ENCODE measurements at regions not wholly inside any gene's neighbourhood (a gene's known extent, or its start where the extent isn't known, plus 50 kb on each side); places are given as distances from the start of the nearest gene placed in this dataset.

DNA sequence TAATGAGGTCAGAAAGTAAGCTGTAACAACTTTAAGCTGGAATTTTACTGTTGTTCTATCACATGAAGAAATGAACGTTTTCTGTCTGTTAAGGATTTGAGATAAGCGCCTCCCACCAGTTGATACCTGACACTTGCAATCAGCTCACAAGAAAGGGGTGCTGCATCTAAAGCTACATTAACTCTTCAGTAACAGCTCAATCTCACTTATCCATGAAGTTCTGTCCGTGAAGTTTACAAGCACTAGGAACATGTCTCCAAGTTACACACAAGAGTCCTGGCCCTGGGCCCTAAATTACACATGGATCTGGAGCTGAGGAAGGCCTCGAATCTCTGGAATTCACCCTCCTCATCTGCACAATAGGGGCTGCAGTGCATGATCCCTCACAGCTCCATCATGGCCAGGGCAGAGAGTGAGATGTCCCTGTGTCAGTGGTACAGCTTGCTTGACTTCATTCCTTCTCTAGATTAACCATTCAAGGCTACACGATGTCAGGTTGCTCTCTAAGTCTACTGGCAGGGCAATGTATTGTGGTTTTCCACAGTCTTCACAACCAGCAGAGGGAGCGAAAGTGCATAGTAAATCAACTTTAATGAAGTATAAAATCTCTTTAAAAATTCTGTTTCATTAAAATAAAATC is 182.4 kb upstream of the MCHR2 start:
- DNase-seq, result no peak

- no peak for DNase-seq
Measured at GRCh38 chr6:100175814-100176310, 181.8 kb upstream of the MCHR2 start.

- DNase-seq, result no peak
Measured at GRCh38 chr6:100173211-100173610, 179.2 kb upstream of the MCHR2 start.

DNA sequence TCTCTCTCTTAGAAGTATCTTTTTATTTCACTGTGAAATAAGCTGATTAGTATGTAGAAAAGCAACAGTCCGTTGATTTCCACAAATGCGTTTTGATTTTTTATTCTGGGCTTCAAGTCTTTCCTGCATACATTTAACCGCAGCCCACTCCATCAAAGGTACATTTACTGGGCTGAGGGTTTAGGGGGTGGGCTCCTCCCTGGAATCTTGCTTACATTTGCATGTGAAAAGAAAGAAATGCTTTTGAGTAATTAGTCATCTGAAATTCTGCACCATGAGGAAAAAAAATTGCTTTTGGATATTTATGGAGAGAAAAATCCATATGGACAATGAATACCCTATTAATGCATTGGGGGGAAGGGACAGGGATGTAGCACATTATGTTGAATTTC is 178.3 kb upstream of the MCHR2 start:
- DNase-seq, result no peak

GRCh38 chr6:100171533-100172321 is 177.7 kb upstream of the MCHR2 start:
- no peak for DNase-seq

DNA sequence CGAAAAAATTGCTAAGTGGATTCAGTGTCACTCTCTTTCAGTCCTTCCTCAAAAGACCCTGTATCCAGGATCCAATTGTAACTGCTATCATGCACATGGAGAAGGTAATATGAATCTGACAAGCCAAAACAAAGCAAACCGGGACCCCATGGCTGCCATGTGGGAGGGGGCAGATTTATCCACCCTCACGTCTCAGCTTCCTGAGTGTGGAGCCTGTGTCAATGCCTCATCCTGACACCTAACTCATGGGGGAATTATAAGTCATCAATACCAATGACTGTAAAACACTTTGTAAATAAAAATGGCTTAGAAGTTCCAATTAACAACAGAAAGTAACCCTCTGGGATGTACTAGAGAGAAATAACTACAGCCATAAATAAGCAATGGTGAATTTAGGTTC is 174.1 kb upstream of the MCHR2 start:
- no peak for DNase-seq

- DNase-seq, result no peak
Measured at GRCh38 chr6:100167585-100167984, 173.6 kb upstream of the MCHR2 start.

DNA sequence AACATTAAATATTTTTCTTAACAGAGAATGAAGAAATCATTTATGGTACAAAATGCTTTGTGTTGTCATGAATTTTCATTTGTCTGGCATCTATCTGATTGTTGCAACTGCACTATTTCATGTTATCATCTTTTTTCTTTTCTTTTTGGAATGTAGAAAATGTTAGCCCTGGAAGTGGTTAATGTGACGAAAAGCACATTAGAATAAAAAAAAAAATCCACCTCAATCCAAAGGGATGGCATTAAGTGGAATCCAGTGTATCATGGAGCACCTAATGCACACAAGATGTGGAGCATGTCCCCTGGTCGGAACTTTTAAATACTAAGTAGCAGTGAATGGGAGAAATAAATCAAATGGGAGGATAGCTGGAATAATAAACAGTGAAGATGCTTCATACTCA is 172.9 kb upstream of the MCHR2 start:
- DNase-seq, result no peak

DNA sequence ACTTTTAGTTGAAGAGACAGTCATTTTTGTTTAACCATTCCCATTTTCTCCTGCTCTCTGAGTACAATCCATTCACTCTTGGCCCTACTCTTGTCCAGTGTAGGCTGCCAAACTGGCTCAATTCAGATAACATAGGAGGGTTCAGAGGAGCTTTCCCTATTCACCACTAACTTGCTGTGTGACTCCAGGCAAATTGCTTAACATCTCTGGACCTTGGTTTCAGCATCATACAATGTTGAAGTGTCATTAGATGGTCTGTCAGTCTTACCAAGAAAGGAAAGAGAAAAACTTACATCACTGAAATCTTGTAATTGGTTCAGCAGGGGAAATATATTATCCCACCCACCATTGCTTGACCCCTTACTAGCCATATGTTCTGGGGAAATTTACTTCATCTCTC is 171.4 kb upstream of the MCHR2 start:
- DNase-seq, result no peak

DNA sequence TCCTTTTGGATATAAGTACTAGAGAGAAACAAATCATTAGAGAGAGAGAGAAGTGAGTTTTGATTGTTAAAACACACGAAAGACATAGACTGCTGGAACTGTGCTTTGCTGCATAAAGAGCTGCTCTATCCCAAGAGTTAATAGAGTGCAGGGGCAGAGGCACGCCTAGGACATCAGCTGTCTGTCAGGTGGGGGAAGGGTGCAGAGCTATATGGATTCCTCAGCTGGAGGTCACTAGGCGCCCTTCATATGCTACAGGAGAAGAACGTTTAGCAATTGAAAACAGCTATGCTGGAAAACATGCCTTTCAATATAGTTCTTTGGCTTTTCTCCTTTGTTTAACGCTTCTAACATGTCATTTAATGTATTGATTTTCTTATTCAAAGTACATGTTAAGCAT is 169.0 kb upstream of the MCHR2 start:
- no peak for DNase-seq

GRCh38 chr6:100161782-100162365 is 167.9 kb upstream of the MCHR2 start:
- no peak for DNase-seq

GRCh38 chr6:100160930-100161329 is 166.9 kb upstream of the MCHR2 start:
- DNase-seq, result no peak

- no peak for DNase-seq
Measured at GRCh38 chr6:100155141-100155540, 161.1 kb upstream of the MCHR2 start.

DNA sequence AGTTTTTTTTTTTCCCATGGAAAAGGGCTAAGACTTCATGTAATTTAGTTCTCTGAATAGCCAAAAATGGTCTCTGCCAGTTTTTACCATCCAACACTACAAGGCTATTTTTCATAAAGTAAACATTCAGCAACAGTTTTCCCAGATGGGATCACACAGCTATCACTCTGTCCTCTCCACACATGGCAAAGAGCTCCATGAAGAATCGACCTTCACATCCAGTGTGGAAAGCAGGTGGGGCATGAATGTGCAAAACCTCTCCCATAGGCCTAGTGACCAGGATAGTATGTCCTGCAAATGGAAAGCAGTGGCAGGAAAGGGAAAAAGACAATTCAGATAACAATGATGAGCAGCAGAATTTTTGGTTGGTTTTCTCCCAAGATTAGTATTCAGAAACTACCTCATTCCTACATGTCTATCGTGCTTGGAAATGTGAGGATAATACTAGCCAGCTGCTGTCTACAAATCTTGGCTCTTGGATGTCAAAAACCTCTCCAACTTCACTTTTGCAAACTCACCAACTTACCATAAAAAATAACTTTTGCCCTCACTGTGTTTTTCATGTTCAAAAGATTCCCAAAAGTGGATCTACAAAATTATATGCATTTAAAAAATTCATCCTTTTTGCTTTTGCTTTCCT is 159.7 kb upstream of the MCHR2 start:
- no peak for DNase-seq

GRCh38 chr6:100152201-100152600 is 158.2 kb upstream of the MCHR2 start:
- DNase-seq, result no peak

DNA sequence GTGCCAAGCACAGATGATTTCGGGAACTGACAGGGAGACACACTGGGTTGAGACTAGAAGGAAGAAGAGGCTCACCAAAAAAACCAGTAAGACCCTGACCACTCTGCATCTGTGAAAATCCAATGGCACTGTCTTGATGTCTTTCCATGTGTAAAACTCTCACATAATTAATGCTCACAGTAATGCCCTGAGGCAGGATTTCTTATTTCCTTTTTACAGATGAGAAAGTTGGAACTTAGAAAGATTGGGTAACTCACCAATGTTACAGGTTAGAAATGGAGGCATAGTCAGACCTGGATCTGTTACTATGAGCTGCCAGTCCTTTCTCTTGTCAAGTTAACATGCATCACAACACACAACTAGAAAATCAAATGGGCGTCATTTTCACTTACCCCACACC is 151.0 kb upstream of the MCHR2 start:
- no peak for DNase-seq

- no peak for DNase-seq
Measured at GRCh38 chr6:100138346-100139022, 144.5 kb upstream of the MCHR2 start.

DNA sequence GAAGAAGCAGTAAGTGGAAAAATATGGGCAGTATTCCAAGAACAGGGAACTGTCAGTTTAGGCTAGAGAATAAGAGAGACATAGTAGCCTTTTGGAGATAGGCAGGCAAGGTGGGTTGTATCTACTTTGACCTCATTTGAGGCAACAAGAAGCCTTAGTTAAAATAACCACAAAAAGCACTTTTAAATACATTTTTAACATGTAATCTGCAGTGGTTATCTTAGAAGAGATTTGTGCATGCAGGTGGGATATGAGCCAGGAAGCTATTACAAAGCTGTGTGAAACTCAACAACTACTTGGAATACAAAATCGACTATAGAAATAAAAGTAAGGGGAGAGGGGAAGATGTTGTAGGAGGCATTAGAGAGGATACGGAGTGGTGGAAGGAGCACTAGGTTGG is 143.7 kb upstream of the MCHR2 start:
- DNase-seq, result no peak

- DNase-seq, result no peak
Measured at GRCh38 chr6:100136590-100136989, 142.6 kb upstream of the MCHR2 start.

DNA sequence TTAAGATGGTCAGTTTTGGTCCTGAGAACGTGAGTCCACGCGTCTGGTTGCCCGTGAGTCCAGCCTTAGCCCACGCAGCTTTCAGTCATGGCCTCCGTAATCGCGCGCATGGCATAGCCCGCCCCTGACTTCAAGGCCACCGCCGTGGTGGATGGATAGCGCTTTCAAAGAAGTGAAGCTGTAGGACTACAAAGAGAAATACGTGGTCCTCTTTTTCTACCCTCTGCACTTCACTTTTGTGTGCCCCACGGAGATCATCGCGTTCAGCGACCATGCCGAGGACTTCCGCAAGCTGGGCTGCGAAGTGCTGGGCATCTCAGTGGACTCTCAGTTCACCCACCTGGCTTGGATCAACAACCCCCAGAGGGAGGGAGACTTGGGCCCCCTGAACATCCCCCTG is 142.0 kb upstream of the MCHR2 start:
- no peak for DNase-seq

DNA sequence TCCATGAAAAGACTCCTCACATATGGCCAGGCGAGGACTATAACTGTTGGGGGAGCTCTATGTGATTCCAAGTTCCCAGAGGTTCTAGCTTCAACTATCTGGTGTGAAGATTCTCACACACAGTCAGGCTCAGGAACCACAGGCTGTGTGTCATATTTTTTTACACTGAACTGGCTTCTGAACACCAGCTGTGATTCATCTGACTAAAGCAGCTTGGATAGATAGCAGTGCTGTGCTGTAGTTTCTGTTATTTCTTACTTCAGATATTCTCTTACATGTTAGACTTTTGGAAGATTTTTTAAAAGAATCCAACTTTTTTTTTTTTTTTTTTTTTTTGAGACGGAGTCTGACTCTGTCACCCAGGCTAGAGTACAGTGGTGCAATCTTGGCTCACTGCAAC is 140.7 kb upstream of the MCHR2 start:
- DNase-seq, result no peak

GRCh38 chr6:100134297-100134696 is 140.3 kb upstream of the MCHR2 start:
- no peak for DNase-seq

DNA sequence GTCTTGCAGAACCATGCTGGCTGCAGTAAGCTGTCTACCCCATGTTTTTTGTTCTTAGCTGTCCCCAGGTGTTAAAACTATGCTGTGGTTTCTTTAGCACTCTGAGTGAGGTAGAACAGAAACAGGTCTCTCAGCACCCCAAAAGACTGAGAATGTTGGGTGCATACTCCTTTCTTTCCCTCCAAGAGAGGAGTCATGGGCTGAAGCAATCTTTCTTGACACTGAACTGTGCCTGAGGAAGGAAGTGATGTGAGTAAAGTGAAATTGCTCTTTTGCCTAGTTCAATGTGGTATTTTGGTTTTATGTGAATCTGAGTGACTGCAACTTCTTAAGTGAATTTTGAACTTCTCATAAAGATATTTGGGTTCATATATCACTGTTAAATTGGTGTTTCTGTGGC is 138.0 kb upstream of the MCHR2 start:
- no peak for DNase-seq
